K562 (cell line): ENCODE measurements at regions not wholly inside any gene's neighbourhood (a gene's known extent, or its start where the extent isn't known, plus 50 kb on each side); places are given as distances from the start of the nearest gene placed in this dataset.

ENCODE experiments used
- CSDE1 ChIP-seq, 2 experiments: fragments of 450-650 bp; IDR thresholded peaks; 2 replicates each; pipeline ENCODE4 v1.6.1; 2016; ENCODE audit warnings: mild to moderate bottlenecking in 1 of 2
- HOXB6 ChIP-seq: fragments of 250-450 bp; sonication (Bioruptor Pico); IDR thresholded peaks from 2 replicates; pipeline ENCODE4 v1.5.1; 2022; ENCODE audit warnings: mild to moderate bottlenecking, borderline replicate concordance
- NR2C2 ChIP-seq, 2 experiments: fragments of 200-800 bp in 1 of 2; sonication (Bioruptor generic) in 1 of 2; sonication (generic) in 1 of 2; formaldehyde crosslinking in 1 of 2; IDR thresholded peaks; 2 replicates each; pipeline versions ENCODE4 v1.6.1 to v1.8.0; 2016 to 2022; ENCODE audit warnings: mild to moderate bottlenecking in 1 of 2, missing compliant biosample characterization in 1 of 2, missing genetic modification characterization in 1 of 2, missing genetic modification reagents in 1 of 2
- POLR2AphosphoS2 ChIP-seq: IDR thresholded peaks from 2 replicates; pipeline ENCODE4 v1.6.1; 2012; ENCODE audit warnings: low read length, improper control_type of control experiment
- POLR2B ChIP-seq: fragments of 450-650 bp; IDR thresholded peaks from 2 replicates; pipeline ENCODE4 v1.6.1; 2018; ENCODE audit warnings: low read depth; ENCODE audit not compliant: partially characterized antibody
- SMC3 ChIP-seq: conservative IDR thresholded peaks from 2 replicates; pipeline ENCODE4 v1.6.1; 2011; ENCODE audit warnings: low read depth, low read length, improper control_type of control experiment; ENCODE audit not compliant: insufficient read depth
- TEAD2 ChIP-seq: fragments of 450-650 bp; IDR thresholded peaks from 2 replicates; pipeline ENCODE4 v1.6.1; 2016; ENCODE audit warnings: missing genetic modification characterization, control low read depth, missing compliant biosample characterization
- ZBED1 ChIP-seq: IDR thresholded peaks from 2 replicates; pipeline ENCODE4 v1.6.1; 2014
- ZNF174 ChIP-seq: fragments of 250-450 bp; sonication (Bioruptor Pico); IDR thresholded peaks from 2 replicates; pipeline ENCODE4 v1.4.0; 2020; ENCODE audit warnings: mild to moderate bottlenecking
- ZNF384 ChIP-seq: IDR thresholded peaks from 2 replicates; pipeline ENCODE4 v1.6.1; 2012; ENCODE audit warnings: low read depth, low read length, improper control_type of control experiment
- ZNF77 ChIP-seq: fragments of 250-450 bp; sonication (Bioruptor Pico); IDR thresholded peaks from 2 replicates; pipeline ENCODE4 v1.5.0; 2020
- TF ChIP-seq, protein P1 (sequence below): fragments of 250-450 bp; sonication (Bioruptor Pico); IDR thresholded peaks from 2 replicates; pipeline ENCODE4 v1.8.0; 2021; ENCODE audit warnings: mild to moderate bottlenecking, moderate library complexity
- TF ChIP-seq, protein P2 (sequence below): fragments of 250-450 bp; sonication (Bioruptor Pico); IDR thresholded peaks from 2 replicates; pipeline ENCODE4 v1.8.0; 2022; ENCODE audit warnings: inconsistent platforms

DNA sequence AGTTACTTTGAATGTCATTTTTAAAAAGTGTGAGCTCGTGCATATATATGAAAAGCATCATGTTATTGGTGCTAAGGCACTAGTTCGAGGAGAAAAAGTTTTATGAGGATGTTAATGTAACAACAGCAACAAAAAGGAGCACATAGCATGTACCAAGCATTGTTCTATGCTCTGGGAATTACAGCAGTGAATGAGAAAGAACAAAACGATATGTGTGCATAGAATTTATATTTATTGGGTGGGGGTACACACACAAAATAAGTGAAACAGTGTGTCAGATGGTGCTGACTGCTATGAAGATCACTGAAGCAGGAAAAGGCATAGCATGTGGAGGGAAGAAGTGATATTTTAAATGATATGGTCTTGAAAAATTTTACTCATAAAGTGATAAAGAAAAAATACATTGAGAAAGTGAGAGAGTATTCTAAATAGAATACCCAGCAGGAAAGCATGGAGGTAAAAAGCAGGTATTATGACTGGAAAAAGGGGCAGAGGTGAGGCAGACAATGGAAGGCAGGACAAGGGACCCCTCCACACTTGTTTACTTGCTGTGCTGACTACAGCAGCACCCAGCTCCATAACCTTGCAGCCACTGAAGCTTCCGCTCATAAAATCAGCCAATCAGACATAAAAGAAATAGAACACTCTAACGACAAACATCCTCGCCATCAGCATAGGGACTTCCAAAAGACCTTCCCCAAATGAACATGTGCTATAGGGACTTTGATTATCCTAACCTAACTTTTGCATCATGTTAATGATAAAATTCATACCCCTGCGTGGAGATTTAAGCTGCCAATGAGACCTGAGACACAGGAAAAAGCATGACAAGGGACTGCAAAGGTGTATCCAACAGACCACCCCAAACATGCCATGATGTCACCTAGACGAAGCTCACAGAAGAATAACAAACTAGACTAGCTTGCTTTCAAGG is 119.9 kb downstream of the HFE start (continued):
- no peak for TF ChIP-seq NR2C2 (CRISPR knock-in tag; IDR thresholded peaks at IDR 0.05)
- no peak for TF ChIP-seq NR2C2 (tag; IDR thresholded peaks at IDR 0.05)
- TF ChIP-seq SMC3: no peak
- no peak for TF ChIP-seq TEAD2
- TF ChIP-seq, protein P1, sequence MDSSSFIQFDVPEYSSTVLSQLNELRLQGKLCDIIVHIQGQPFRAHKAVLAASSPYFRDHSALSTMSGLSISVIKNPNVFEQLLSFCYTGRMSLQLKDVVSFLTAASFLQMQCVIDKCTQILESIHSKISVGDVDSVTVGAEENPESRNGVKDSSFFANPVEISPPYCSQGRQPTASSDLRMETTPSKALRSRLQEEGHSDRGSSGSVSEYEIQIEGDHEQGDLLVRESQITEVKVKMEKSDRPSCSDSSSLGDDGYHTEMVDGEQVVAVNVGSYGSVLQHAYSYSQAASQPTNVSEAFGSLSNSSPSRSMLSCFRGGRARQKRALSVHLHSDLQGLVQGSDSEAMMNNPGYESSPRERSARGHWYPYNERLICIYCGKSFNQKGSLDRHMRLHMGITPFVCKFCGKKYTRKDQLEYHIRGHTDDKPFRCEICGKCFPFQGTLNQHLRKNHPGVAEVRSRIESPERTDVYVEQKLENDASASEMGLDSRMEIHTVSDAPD (CRISPR knock-in tag): no peak
- no peak for TF ChIP-seq ZNF384
- TF ChIP-seq, protein P2, sequence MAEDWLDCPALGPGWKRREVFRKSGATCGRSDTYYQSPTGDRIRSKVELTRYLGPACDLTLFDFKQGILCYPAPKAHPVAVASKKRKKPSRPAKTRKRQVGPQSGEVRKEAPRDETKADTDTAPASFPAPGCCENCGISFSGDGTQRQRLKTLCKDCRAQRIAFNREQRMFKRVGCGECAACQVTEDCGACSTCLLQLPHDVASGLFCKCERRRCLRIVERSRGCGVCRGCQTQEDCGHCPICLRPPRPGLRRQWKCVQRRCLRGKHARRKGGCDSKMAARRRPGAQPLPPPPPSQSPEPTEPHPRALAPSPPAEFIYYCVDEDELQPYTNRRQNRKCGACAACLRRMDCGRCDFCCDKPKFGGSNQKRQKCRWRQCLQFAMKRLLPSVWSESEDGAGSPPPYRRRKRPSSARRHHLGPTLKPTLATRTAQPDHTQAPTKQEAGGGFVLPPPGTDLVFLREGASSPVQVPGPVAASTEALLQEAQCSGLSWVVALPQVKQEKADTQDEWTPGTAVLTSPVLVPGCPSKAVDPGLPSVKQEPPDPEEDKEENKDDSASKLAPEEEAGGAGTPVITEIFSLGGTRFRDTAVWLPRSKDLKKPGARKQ: no peak
- TF ChIP-seq ZBED1: no peak
- TF ChIP-seq POLR2AphosphoS2: no peak
- 0 out of 2 replicates have a peak, but pooled peaks have one; percentile 21 for TF ChIP-seq ZNF77
- 0 out of 2 replicates have a peak, but pooled peaks have one; percentile 35 for TF ChIP-seq HOXB6
- TF ChIP-seq CSDE1 (IDR thresholded peaks at IDR 0.05): peak in 1 of 2 experiments; percentile 48; a peak in 1 of 4 replicates
- TF ChIP-seq POLR2B: no peak
- no peak for TF ChIP-seq ZNF174 (CRISPR knock-in tag)
